GM13977 (cell line): ENCODE measurements at regions not wholly inside any gene's neighbourhood (a gene's known extent, or its start where the extent isn't known, plus 50 kb on each side); places are given as distances from the start of the nearest gene placed in this dataset.

Experiments used
- DNase-seq: peaks from one replicate; pipeline ENCODE4 v3.0.0; 2012; ENCODE audit warnings: low spot score
- in situ Hi-C: fragments of 300-500 bp; cut with MboI; formaldehyde crosslinking; loops from one replicate; pipeline ENCODE4 v1.12.0; 2022; ENCODE audit warnings: low sequenced_read_pairs, low pct_unique_long_range_greater_than_20kb, mixed read lengths, inconsistent platforms; ENCODE audit not compliant: unreplicated experiment
- TF ChIP-seq, protein P1 (sequence below): IDR thresholded peaks from 2 replicates; pipeline ENCODE4 v1.5.1; 2012; ENCODE audit warnings: mild to moderate bottlenecking, control low read depth; ENCODE audit not compliant: insufficient read depth; ENCODE audit errors: extremely low read depth, missing control alignments

DNA sequence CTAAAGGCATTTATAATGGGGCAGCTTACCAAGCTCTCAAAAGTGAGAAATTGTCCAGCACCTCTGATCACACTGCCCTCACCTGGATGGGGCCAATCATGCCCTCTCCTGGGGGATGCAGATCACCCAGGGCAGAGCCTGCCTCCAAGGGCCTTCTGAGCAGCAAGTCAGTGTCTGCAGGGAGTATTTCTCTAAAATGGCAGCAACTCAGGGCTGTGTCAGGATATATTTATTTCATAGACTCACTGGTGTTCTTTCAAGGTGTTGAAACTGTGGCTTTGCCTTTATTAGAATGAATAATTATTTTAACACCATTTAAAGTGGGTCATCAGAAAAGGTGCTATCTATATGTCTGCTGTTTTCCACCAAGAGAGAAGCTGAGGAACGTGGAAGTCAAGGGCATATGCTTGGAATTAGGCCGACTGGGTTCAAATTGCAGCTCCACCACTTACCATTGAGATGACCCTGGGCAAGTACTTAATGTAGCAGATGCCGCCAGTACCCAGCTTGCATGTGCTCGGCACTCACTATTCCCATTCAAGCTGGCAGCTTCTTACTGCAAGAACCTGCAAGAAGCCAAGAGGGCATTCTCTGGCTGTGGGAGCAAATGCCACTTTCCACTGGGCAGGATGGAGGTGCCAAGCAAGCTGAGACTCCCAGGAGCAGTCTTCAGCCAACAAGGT, 590.0 kb downstream of the BCOR start:
- TF ChIP-seq, protein P1, sequence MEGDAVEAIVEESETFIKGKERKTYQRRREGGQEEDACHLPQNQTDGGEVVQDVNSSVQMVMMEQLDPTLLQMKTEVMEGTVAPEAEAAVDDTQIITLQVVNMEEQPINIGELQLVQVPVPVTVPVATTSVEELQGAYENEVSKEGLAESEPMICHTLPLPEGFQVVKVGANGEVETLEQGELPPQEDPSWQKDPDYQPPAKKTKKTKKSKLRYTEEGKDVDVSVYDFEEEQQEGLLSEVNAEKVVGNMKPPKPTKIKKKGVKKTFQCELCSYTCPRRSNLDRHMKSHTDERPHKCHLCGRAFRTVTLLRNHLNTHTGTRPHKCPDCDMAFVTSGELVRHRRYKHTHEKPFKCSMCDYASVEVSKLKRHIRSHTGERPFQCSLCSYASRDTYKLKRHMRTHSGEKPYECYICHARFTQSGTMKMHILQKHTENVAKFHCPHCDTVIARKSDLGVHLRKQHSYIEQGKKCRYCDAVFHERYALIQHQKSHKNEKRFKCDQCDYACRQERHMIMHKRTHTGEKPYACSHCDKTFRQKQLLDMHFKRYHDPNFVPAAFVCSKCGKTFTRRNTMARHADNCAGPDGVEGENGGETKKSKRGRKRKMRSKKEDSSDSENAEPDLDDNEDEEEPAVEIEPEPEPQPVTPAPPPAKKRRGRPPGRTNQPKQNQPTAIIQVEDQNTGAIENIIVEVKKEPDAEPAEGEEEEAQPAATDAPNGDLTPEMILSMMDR = no peak
- no peak for DNase-seq
- in situ Hi-C loops = no loop called here

DNA sequence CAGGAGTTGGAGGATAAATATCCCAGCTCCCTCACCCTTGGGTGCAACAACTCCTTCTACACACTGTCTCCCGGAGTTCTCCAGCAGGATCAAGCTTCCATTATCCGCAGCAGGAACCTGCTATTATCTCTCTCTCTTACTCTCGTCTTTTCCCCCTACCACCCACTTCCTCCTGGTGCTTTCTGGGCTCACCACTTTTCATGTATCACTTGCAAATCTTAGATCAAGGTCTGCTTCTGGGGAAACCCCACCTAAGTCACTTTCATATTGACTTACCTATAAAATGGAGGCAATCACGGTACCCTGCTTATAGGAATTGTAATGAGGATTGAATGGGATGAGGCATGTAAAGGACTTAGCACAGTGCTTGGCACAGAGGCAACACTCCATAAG, 589.5 kb downstream of the BCOR start:
- TF ChIP-seq, protein P1 = no peak
- peak; percentile 25 for DNase-seq
- in situ Hi-C loops = no loop called here

DNA sequence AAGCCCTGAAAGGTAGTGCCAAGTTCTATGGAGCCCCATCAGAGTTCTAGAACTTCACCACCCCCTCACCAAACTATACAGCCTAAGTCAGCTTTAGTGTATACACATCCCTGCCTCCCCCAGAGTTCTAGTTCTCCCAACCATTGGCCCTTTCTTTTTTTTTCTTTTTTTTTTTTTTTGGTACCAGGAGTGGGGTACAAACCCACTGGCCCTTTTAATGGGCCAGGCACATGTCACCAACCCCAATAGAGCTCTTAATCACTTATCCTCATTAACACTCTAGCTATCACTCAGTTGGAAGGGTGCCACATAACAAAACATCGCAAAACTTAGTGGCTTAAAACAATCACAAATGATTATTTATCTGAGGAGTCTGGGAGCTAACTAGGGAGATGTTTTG, 588.6 kb downstream of the BCOR start:
- DNase-seq = no peak
- in situ Hi-C loops = no loop called here
- TF ChIP-seq, protein P1 = no peak

DNA sequence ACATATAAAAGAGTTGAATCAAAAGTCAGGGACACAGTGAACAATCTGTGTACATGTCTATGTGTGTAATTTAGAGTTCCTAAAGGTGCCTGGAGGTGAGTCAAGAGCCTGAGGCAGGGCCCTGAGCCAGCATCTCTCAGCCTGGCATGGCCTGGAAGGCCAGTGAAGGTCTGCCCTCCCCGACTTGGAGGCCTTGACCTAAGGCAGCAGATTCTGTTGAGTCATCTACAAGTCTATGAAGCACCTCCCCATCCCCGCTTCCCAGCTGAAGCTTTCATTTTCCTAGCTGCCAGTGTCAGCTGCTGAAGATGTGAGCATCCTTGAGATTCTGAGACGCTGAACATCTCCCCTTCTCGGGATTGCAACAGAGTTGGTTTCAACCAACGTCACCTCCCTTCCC, 583.9 kb downstream of the BCOR start:
- DNase-seq = no peak
- in situ Hi-C loops = no loop called here
- TF ChIP-seq, protein P1 = no peak

DNA sequence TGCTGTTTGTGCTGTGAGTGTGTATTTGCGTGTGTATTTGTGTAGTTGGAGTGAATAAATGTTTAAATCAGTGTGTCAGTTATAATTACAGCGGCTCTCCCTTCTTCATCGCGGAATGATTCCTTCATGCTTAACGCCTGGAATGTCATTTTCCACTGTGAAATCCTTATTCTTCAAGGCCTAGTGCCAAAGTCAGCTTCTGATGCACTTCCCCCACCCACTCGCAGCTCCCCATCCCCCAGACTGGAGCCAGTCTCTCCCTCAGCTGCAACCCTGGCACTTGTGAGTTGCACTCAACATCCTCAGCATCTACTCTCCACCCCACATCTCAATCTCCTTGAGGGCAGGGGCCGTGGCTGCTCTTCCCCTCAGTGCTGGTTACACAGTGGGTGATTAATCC, 583.0 kb downstream of the BCOR start:
- DNase-seq = no peak
- TF ChIP-seq, protein P1 = no peak
- in situ Hi-C loops = no loop called here

DNA sequence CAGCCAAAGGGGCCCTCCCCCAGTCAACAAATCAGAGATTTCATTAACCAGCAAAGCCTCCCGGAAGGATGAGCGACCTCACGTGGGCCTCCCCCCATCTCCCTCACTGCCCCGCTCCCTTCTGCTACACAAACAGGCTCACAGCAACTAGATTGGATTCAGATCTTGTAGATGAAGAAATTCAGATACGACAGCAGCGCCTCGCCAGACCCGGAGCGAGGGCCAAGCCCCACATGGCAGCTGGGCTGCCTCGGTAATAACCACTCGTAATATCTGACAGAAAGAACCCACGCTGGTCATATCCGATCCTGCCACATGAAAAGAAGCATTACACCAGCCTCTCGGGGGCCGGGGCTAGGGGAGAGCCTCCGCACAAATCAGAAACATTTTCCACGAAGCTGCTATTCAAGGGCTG, 581.3 kb downstream of the BCOR start:
- in situ Hi-C loops = no loop called here
- TF ChIP-seq, protein P1 = no peak
- no peak for DNase-seq

DNA sequence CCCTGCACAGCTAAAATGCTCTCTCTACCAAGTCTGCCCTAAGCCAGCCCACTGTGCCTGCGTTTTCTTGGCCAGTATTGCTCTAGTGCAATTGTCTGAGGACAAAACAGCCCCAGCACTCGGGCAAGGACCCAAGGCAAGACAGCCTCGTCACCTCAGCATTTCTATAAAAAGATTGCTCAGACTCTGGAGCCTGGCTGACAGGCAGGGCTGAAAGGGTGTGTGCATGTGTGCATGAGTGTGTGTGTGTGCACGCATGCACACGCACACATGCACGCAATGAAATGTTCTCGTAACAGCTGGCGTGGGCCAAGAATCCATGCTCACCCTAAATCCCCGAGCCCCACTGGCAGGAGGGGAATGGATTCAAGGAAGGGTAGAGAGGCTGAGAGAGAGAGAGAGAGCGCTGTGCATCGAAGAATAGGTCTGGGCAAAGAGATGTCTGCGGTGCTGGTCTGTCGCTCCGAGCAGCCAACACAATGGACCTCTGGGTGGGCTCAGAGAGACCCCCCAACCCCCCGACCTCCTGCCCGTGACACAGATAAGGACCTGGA, 579.2 kb downstream of the BCOR start:
- no peak for DNase-seq
- in situ Hi-C loops = no loop called here
- TF ChIP-seq, protein P1 = no peak
